ENCODE measurements at regions not wholly inside any gene's neighbourhood (a gene's known extent, or its start where the extent isn't known, plus 50 kb on each side); places are given as distances from the start of the nearest gene placed in this dataset.

- H3K4me3 Mint-ChIP-seq (ENCODE audit: low read depth): no peak overlapping the region
- H3K27ac Mint-ChIP-seq: no peak overlapping the region
- TF ChIP-seq CTCF (IDR thresholded peaks at IDR 0.05; ENCODE audit: unreplicated experiment): no peak
- H3K36me3 Mint-ChIP-seq (ENCODE audit: insufficient read depth): no peaks in the 10 kb centered on the region
- H3K9me3 Mint-ChIP-seq (ENCODE audit: low read depth): peaks cover 10% of the 10 kb centered on the region
- H3K27me3 Mint-ChIP-seq: no peaks in the 10 kb centered on the region
- H3K4me1 Mint-ChIP-seq (ENCODE audit: low read depth): no peaks in the 10 kb centered on the region
- DNase-seq (ENCODE audit: low spot score, unreplicated experiment): no peak
Measured at GRCh38 chr5:3309538-3309937, 286.1 kb upstream of the IRX1 start.

- Mint-ChIP-seq H3K27ac (no peak overlapping the region), H3K4me1 (ENCODE audit: low read depth) (no peaks in the 10 kb centered on the region), H3K9me3 (ENCODE audit: low read depth) (peaks cover 8% of the 10 kb centered on the region), H3K27me3 (no peaks in the 10 kb centered on the region), H3K4me3 (ENCODE audit: low read depth) (no peak overlapping the region), H3K36me3 (ENCODE audit: insufficient read depth) (no peaks in the 10 kb centered on the region)
- no peak for TF ChIP-seq CTCF (IDR thresholded peaks at IDR 0.05; ENCODE audit: unreplicated experiment)
- no peak for DNase-seq (ENCODE audit: low spot score, unreplicated experiment)
Measured at GRCh38 chr5:3307982-3308621, 287.5 kb upstream of the IRX1 start.

- H3K4me3 Mint-ChIP-seq (ENCODE audit: low read depth): no peak overlapping the region
- no peak for DNase-seq (ENCODE audit: low spot score, unreplicated experiment)
- H3K9me3 Mint-ChIP-seq (ENCODE audit: low read depth): no peaks in the 10 kb centered on the region
- H3K4me1 Mint-ChIP-seq (ENCODE audit: low read depth): peaks cover 2% of the 10 kb centered on the region
- no peak overlapping the region for H3K27ac Mint-ChIP-seq
- peaks cover 3% of the 10 kb centered on the region for H3K27me3 Mint-ChIP-seq
- TF ChIP-seq CTCF (IDR thresholded peaks at IDR 0.05; ENCODE audit: unreplicated experiment): no peak
- no peaks in the 10 kb centered on the region for H3K36me3 Mint-ChIP-seq (ENCODE audit: insufficient read depth)
Measured at GRCh38 chr5:3305432-3305831, 290.2 kb upstream of the IRX1 start.

- no peaks in the 10 kb centered on the region for H3K9me3 Mint-ChIP-seq (ENCODE audit: low read depth)
- H3K36me3 Mint-ChIP-seq (ENCODE audit: insufficient read depth): no peaks in the 10 kb centered on the region
- no peak for DNase-seq (ENCODE audit: low spot score, unreplicated experiment)
- H3K27ac Mint-ChIP-seq: no peak overlapping the region
- no peak overlapping the region for H3K4me3 Mint-ChIP-seq (ENCODE audit: low read depth)
- TF ChIP-seq CTCF (IDR thresholded peaks at IDR 0.05; ENCODE audit: unreplicated experiment): no peak
- peaks cover 2% of the 10 kb centered on the region for H3K4me1 Mint-ChIP-seq (ENCODE audit: low read depth)
- H3K27me3 Mint-ChIP-seq: peaks cover 3% of the 10 kb centered on the region
Measured at GRCh38 chr5:3304346-3304745, 291.3 kb upstream of the IRX1 start.

- Mint-ChIP-seq H3K4me3 (ENCODE audit: low read depth) (no peak overlapping the region), H3K4me1 (ENCODE audit: low read depth) (peaks cover 2% of the 10 kb centered on the region), H3K27ac (no peak overlapping the region), H3K9me3 (ENCODE audit: low read depth) (no peaks in the 10 kb centered on the region), H3K36me3 (ENCODE audit: insufficient read depth) (no peaks in the 10 kb centered on the region), H3K27me3 (peaks cover 6% of the 10 kb centered on the region)
- no peak for DNase-seq (ENCODE audit: low spot score, unreplicated experiment)
- TF ChIP-seq CTCF (IDR thresholded peaks at IDR 0.05; ENCODE audit: unreplicated experiment): no peak
Measured at GRCh38 chr5:3303777-3304176, 291.9 kb upstream of the IRX1 start.
